H9 (cell line): ENCODE measurements at regions not wholly inside any gene's neighbourhood (a gene's known extent, or its start where the extent isn't known, plus 50 kb on each side); places are given as distances from the start of the nearest gene placed in this dataset.

Experiments
- DNase-seq: peaks from one replicate; pipeline ENCODE4 v3.0.0-alpha.2; 2017
- H2AFZ ChIP-seq: one replicate; pipeline ENCODE4 v1.6.1; 2013; ENCODE audit warnings: mild to moderate bottlenecking, low read length, control low read depth, moderate library complexity
- H2AK5ac ChIP-seq: 2 replicates; pipeline ENCODE4 v1.6.1; 2013; ENCODE audit warnings: low read length, control low read depth, mixed read lengths; ENCODE audit not compliant: insufficient read length
- H2BK120ac ChIP-seq: one replicate; pipeline ENCODE4 v1.6.1; 2013; ENCODE audit warnings: low read depth, mild to moderate bottlenecking, low read length, control low read depth, inconsistent platforms; ENCODE audit not compliant: poor library complexity, severe bottlenecking
- H2BK12ac ChIP-seq: 2 replicates; pipeline ENCODE4 v1.6.1; 2013; ENCODE audit warnings: low read length, control low read depth, mixed read lengths, low read depth; ENCODE audit not compliant: insufficient read length
- H2BK15ac ChIP-seq: 2 replicates; pipeline ENCODE4 v1.6.1; 2013; ENCODE audit warnings: low read depth, low read length, control low read depth
- H2BK20ac ChIP-seq: one replicate; pipeline ENCODE4 v1.6.1; 2013; ENCODE audit warnings: low read depth, mild to moderate bottlenecking, low read length, control low read depth, inconsistent platforms; ENCODE audit not compliant: poor library complexity, severe bottlenecking
- H2BK5ac ChIP-seq: 2 replicates; pipeline ENCODE4 v1.6.1; 2013; ENCODE audit warnings: low read length, control low read depth, mixed read lengths; ENCODE audit not compliant: insufficient read length
- H3K14ac ChIP-seq: 2 replicates; pipeline ENCODE4 v1.6.1; 2013; ENCODE audit warnings: low read length, control low read depth; ENCODE audit not compliant: insufficient read depth
- H3K18ac ChIP-seq: 2 replicates; pipeline ENCODE4 v1.6.1; 2013; ENCODE audit warnings: low read depth, mild to moderate bottlenecking, mixed read lengths, low read length, control low read depth; ENCODE audit not compliant: insufficient read length
- H3K23ac ChIP-seq: 2 replicates; pipeline ENCODE4 v1.6.1; 2013; ENCODE audit warnings: low read length, control low read depth, mixed read lengths, low read depth; ENCODE audit not compliant: insufficient read length
- H3K23me2 ChIP-seq: 2 replicates; pipeline ENCODE4 v1.6.1; 2013; ENCODE audit warnings: low read depth, mild to moderate bottlenecking, mixed read lengths, low read length, control low read depth; ENCODE audit not compliant: insufficient read length, poor library complexity, severe bottlenecking
- H3K27ac ChIP-seq: 2 replicates; pipeline ENCODE4 v1.5.1; 2013; ENCODE audit warnings: low read length, control low read depth, mixed read lengths, low read depth; ENCODE audit not compliant: insufficient read length
- H3K27me3 ChIP-seq: 2 replicates; pipeline ENCODE4 v1.6.1; 2013; ENCODE audit warnings: low read length, control low read depth, inconsistent platforms; ENCODE audit not compliant: insufficient read depth
- H3K4ac ChIP-seq: 2 replicates; pipeline ENCODE4 v1.6.1; 2013; ENCODE audit warnings: low read depth, mild to moderate bottlenecking, control low read depth, inconsistent platforms, low read length, moderate library complexity
- H3K4me1 ChIP-seq: 2 replicates; pipeline ENCODE4 v1.6.1; 2013; ENCODE audit warnings: low read length, control low read depth, inconsistent platforms; ENCODE audit not compliant: insufficient read depth
- H3K4me2 ChIP-seq: 2 replicates; pipeline ENCODE4 v1.6.1; 2013; ENCODE audit warnings: low read length, control low read depth, mixed read lengths; ENCODE audit not compliant: insufficient read length, insufficient read depth
- H3K56ac ChIP-seq: 2 replicates; pipeline ENCODE4 v1.6.1; 2013; ENCODE audit warnings: low read depth, mild to moderate bottlenecking, mixed read lengths, low read length, control low read depth; ENCODE audit not compliant: insufficient read length
- H3K79me1 ChIP-seq: 2 replicates; pipeline ENCODE4 v1.6.1; 2013; ENCODE audit warnings: low read depth, mild to moderate bottlenecking, moderate library complexity, low read length, control low read depth, inconsistent platforms; ENCODE audit not compliant: insufficient read depth, poor library complexity, severe bottlenecking
- H3K79me2 ChIP-seq: 2 replicates; pipeline ENCODE4 v1.6.1; 2013; ENCODE audit warnings: low read length, control low read depth, inconsistent platforms; ENCODE audit not compliant: insufficient read depth
- H3K9ac ChIP-seq: 2 replicates; pipeline ENCODE4 v1.6.1; 2013; ENCODE audit warnings: low read length, control low read depth, mixed read lengths; ENCODE audit not compliant: insufficient read length; ENCODE audit errors: extremely low read depth
- H3K9me3 ChIP-seq: one replicate; pipeline ENCODE4 v1.6.1; 2013; ENCODE audit warnings: low read depth, low read length, inconsistent platforms; ENCODE audit not compliant: control insufficient read depth
- H3T11ph ChIP-seq: one replicate; pipeline ENCODE4 v1.6.1; 2013; ENCODE audit warnings: mild to moderate bottlenecking, low read length, control low read depth, inconsistent platforms
- H4K20me1 ChIP-seq: one replicate; pipeline ENCODE4 v1.6.1; 2013; ENCODE audit not compliant: control insufficient read depth, insufficient read length, insufficient read depth
- H4K5ac ChIP-seq: 2 replicates; pipeline ENCODE4 v1.6.1; 2013; ENCODE audit warnings: low read depth, mild to moderate bottlenecking, mixed read lengths, low read length, control low read depth; ENCODE audit not compliant: insufficient read length
- H4K8ac ChIP-seq: replicated peaks from 2 replicates; pipeline ENCODE4 v1.6.1; 2013; ENCODE audit warnings: low read length, control low read depth, mixed read lengths, low read depth; ENCODE audit not compliant: insufficient read length
- H4K91ac ChIP-seq: 2 replicates; pipeline ENCODE4 v1.6.1; 2013; ENCODE audit warnings: low read depth, mild to moderate bottlenecking, moderate library complexity, mixed read lengths, low read length, control low read depth; ENCODE audit not compliant: insufficient read length
- H3K27ac Mint-ChIP-seq, 3 experiments: 2 replicates in 2 of 3; 3 replicates in 1 of 3; pipeline ENCODE4 v1.8.0; 2020 to 2021; ENCODE audit warnings: mixed read lengths in 3 of 3, mild to moderate bottlenecking in 1 of 3, moderate library complexity in 1 of 3
- H3K27me3 Mint-ChIP-seq: 2 replicates; pipeline ENCODE4 v1.8.0; 2021; ENCODE audit warnings: low read depth, mild to moderate bottlenecking, moderate library complexity, mixed read lengths
- H3K36me3 Mint-ChIP-seq, 3 experiments: 2 replicates in 2 of 3; 3 replicates in 1 of 3; pipeline ENCODE4 v1.8.0; 2020 to 2021; ENCODE audit warnings: low read depth in 3 of 3, mixed read lengths in 3 of 3; ENCODE audit not compliant: insufficient read depth in 1 of 3
- H3K4me1 Mint-ChIP-seq, 2 experiments: 2 replicates each; pipeline ENCODE4 v1.8.0; 2020; ENCODE audit warnings: mixed read lengths in 2 of 2
- H3K4me3 Mint-ChIP-seq, 2 experiments: 2 replicates in 1 of 2; 3 replicates in 1 of 2; pipeline ENCODE4 v1.8.0; 2020 to 2021; ENCODE audit warnings: mild to moderate bottlenecking in 2 of 2, mixed read lengths in 2 of 2, moderate library complexity in 1 of 2
- H3K9me3 Mint-ChIP-seq, 2 experiments: 2 replicates in 1 of 2; 3 replicates in 1 of 2; pipeline ENCODE4 v1.8.0; 2020; ENCODE audit warnings: mild to moderate bottlenecking in 2 of 2, mixed read lengths in 2 of 2, moderate library complexity in 1 of 2
- WGBS: extraction: QIAGEN DNeasy Blood & Tissue Kit; methylation state at CpG from one replicate; pipeline ENCODE4 v1.1.7; 2013; ENCODE audit warnings: missing lambda C conversion rate, low lambda C conversion rate, mixed read lengths; ENCODE audit not compliant: insufficient read length; ENCODE audit errors: extremely low coverage; 5-methylcytosine and 5-hydroxymethylcytosine counted together
- TF ChIP-seq, protein P1 (sequence below): fragments of 200-600 bp; sonication (generic); conservative IDR thresholded peaks from 3 replicates; pipeline ENCODE4 v1.8.0; 2021; ENCODE audit warnings: antibody characterized with exemption, mild to moderate bottlenecking

DNA sequence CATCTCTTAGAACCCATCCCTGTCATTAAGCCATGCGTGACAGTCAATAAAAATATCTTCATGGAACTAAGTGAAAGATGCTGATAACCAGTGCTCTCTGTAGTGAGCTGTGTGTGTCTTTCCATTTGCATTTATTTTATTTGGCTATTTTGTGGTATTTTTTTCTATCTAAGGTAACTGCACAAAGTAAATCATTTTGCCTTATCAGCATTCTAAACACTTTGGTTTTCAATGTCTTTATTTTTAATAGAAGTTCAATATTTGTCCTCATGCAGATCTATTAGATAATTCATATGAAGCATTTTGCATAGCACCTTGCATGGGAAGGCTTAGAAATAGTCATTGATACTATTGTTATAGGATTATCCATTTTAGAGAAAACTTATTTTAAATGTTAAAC lies 163.6 kb upstream of the TANK start:
- DNase-seq, result no peak
- Histone ChIP-seq H3K23me2 (no peaks in the 10 kb centered on the region), H3K18ac (no peak overlapping the region), H3K4me2 (no peak overlapping the region), H3K56ac (no peak overlapping the region), H3K14ac (no peak overlapping the region), H2BK15ac (no peak overlapping the region), H3K79me1 (no peaks in the 10 kb centered on the region), H2BK5ac (no peak overlapping the region), H3T11ph (no peak overlapping the region), H4K5ac (no peak overlapping the region), H4K20me1 (no peaks in the 10 kb centered on the region), H3K27me3 (no peaks in the 10 kb centered on the region; the same call in 1 of the 2 replicates), H2AFZ (no peak overlapping the region), H3K4me1 (no peaks in the 10 kb centered on the region), H3K23ac (no peak overlapping the region), H3K9ac (no peak overlapping the region), H3K9me3 (no peaks in the 10 kb centered on the region), H2BK120ac (no peak overlapping the region), H3K27ac (no peak overlapping the region), H2BK20ac (no peak overlapping the region), H3K79me2 (no peaks in the 10 kb centered on the region), H3K4ac (no peak overlapping the region), H4K91ac (no peak overlapping the region), H2BK12ac (no peak overlapping the region), H4K8ac (no peak overlapping the region), H2AK5ac (no peak overlapping the region)
- Mint-ChIP-seq H3K27me3 (no peaks in the 10 kb centered on the region), H3K4me1 (peaks cover 8% of the 10 kb centered on the region in 2 experiments), H3K4me3 (no peak overlapping the region), H3K9me3 (no peaks in the 10 kb centered on the region), H3K36me3 (no peaks in the 10 kb centered on the region), H3K27ac (no peak overlapping the region)
- WGBS, result no CpG with 5 or more reads among the region's 1 CpG
- TF ChIP-seq, protein P1, sequence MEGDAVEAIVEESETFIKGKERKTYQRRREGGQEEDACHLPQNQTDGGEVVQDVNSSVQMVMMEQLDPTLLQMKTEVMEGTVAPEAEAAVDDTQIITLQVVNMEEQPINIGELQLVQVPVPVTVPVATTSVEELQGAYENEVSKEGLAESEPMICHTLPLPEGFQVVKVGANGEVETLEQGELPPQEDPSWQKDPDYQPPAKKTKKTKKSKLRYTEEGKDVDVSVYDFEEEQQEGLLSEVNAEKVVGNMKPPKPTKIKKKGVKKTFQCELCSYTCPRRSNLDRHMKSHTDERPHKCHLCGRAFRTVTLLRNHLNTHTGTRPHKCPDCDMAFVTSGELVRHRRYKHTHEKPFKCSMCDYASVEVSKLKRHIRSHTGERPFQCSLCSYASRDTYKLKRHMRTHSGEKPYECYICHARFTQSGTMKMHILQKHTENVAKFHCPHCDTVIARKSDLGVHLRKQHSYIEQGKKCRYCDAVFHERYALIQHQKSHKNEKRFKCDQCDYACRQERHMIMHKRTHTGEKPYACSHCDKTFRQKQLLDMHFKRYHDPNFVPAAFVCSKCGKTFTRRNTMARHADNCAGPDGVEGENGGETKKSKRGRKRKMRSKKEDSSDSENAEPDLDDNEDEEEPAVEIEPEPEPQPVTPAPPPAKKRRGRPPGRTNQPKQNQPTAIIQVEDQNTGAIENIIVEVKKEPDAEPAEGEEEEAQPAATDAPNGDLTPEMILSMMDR, result no peak
